Fibroblast of mammary gland (primary cell): ENCODE measurements at regions not wholly inside any gene's neighbourhood (a gene's known extent, or its start where the extent isn't known, plus 50 kb on each side); places are given as distances from the start of the nearest gene placed in this dataset.
"Not testable (repeated sequence)": the region's sequence is repeated elsewhere in the genome, so short reads cannot be mapped to it uniquely, and the experiment has no call there.

Experiments used
- DNase-seq: peaks from one replicate; pipeline ENCODE4 v3.0.0-alpha.2; 2010; ENCODE audit warnings: low read depth
- H3K4me3 ChIP-seq: 2 replicates; pipeline ENCODE4 v1.5.1; 2011; ENCODE audit warnings: low read depth, mild to moderate bottlenecking, low read length, moderate library complexity; ENCODE audit not compliant: control insufficient read depth
- CTCF ChIP-seq: conservative IDR thresholded peaks from 2 replicates; pipeline ENCODE4 v1.5.1; 2011; ENCODE audit warnings: low read depth, low read length, inconsistent platforms; ENCODE audit not compliant: control insufficient read depth, insufficient read depth

GRCh38 chr16:27638833-27639560 is 89.1 kb downstream of the KATNIP start:
- DNase-seq, result no peak
- TF ChIP-seq CTCF, result no peak
- H3K4me3 ChIP-seq, result no peak overlapping the region

GRCh38 chr16:27639561-27640276 is 89.8 kb downstream of the KATNIP start:
- H3K4me3 ChIP-seq, result no peak overlapping the region
- peak; percentile 85 for TF ChIP-seq CTCF
- peak; percentile 63 for DNase-seq

GRCh38 chr16:27640277-27640600 is 90.3 kb downstream of the KATNIP start:
- H3K4me3 ChIP-seq, result no peak overlapping the region
- DNase-seq, result no peak
- no peak for TF ChIP-seq CTCF

- no peak for TF ChIP-seq CTCF
- DNase-seq, result no peak
- no peak overlapping the region for H3K4me3 ChIP-seq
These were observed 91.3 kb downstream of the KATNIP start for GRCh38 chr16:27641260-27641659.

- not testable (repeated sequence) for DNase-seq
These were observed 91.9 kb downstream of the KATNIP start for GRCh38 chr16:27641734-27642415.

GRCh38 chr16:27642756-27643155 is 92.8 kb downstream of the KATNIP start:
- DNase-seq, result peak; percentile 43
- no peak overlapping the region for H3K4me3 ChIP-seq
- TF ChIP-seq CTCF, result no peak

More at GRCh38 chr16:27641734-27642415, 91.9 kb downstream of the KATNIP start:
- H3K4me3 ChIP-seq, result not testable (repeated sequence)

- no peak overlapping the region for H3K4me3 ChIP-seq
- no peak for DNase-seq
- no peak for TF ChIP-seq CTCF
These were observed 94.2 kb downstream of the KATNIP start for GRCh38 chr16:27644165-27644564.
